GM23338 (cell line): ENCODE measurements at regions not wholly inside any gene's neighbourhood (a gene's known extent, or its start where the extent isn't known, plus 50 kb on each side); places are given as distances from the start of the nearest gene placed in this dataset.

ENCODE experiments used
- CREB1 ChIP-seq: fragments of 250-450 bp; sonication (Bioruptor Pico); IDR thresholded peaks from 2 replicates; pipeline ENCODE4 v1.5.0; 2020; ENCODE audit warnings: low read depth, mild to moderate bottlenecking, moderate library complexity
- CTCF ChIP-seq, 2 experiments: fragments of 200-600 bp in 1 of 2; sonication (generic) in 1 of 2; conservative IDR thresholded peaks; 2 replicates each; pipeline versions ENCODE4 v1.5.1 to v1.6.1; 2016 to 2017; ENCODE audit warnings: antibody characterized with exemption in 2 of 2, low read depth in 2 of 2, mild to moderate bottlenecking in 2 of 2, moderate library complexity in 1 of 2
- ETS1 ChIP-seq: IDR thresholded peaks from 2 replicates; pipeline ENCODE4 v1.6.1; 2016; ENCODE audit warnings: antibody characterized with exemption
- EZH2 ChIP-seq: fragments of 200-600 bp; sonication (generic); IDR thresholded peaks from one replicate; pipeline ENCODE4 v1.8.0; 2017; ENCODE audit warnings: antibody characterized with exemption, mild to moderate bottlenecking, low read depth; ENCODE audit not compliant: unreplicated experiment
- EZH2phosphoT487 ChIP-seq: fragments of 200-600 bp; sonication (generic); IDR thresholded peaks from one replicate; pipeline ENCODE4 v1.8.1; 2018; ENCODE audit warnings: antibody characterized with exemption; ENCODE audit not compliant: unreplicated experiment
- NANOG ChIP-seq: IDR thresholded peaks from 2 replicates; pipeline ENCODE4 v1.6.1; 2016; ENCODE audit warnings: antibody characterized with exemption, borderline replicate concordance
- POLR2AphosphoS5 ChIP-seq: IDR thresholded peaks from 2 replicates; pipeline ENCODE4 v1.6.1; 2016; ENCODE audit warnings: antibody characterized with exemption, low read depth
- REST ChIP-seq: IDR thresholded peaks from one replicate; pipeline ENCODE4 v1.6.1; 2018; ENCODE audit warnings: antibody characterized with exemption; ENCODE audit not compliant: unreplicated experiment

- TF ChIP-seq CTCF (conservative IDR thresholded peaks at IDR 0.05; ENCODE audit: low read depth in 2 of 2) (no peak), REST (no peak), EZH2phosphoT487 (no peak), NANOG (no peak), EZH2 (no peak), POLR2AphosphoS5 (no peak), CREB1 (no peak), ETS1 (no peak)
Measured at GRCh38 chr13:53138376-53139036, 109.9 kb downstream of the OLFM4 start.
